NCI-H1436 treated with DMSO at 0.1 percent for 48 hours (cell line): ENCODE measurements at regions not wholly inside any gene's neighbourhood (a gene's known extent, or its start where the extent isn't known, plus 50 kb on each side); places are given as distances from the start of the nearest gene placed in this dataset.

Experiments
- DNase-seq: peaks from one replicate; lab custom pipeline; 2025; lab: John Stamatoyannopoulos, UW

- no peak for DNase-seq
Observed at GRCh38 chr15:61479613-61480012, 250.5 kb upstream of the RORA start.

- no peak for DNase-seq
Observed at GRCh38 chr15:61476741-61477140, 247.6 kb upstream of the RORA start.

- no peak for DNase-seq
Observed at GRCh38 chr15:61474796-61475195, 245.7 kb upstream of the RORA start.

GRCh38 chr15:61467823-61468222 is 238.7 kb upstream of the RORA start:
- DNase-seq = no peak

- DNase-seq = no peak
Observed at GRCh38 chr15:61459785-61460707, 230.9 kb upstream of the RORA start.

- no peak for DNase-seq
Observed at GRCh38 chr15:61457050-61457733, 228.1 kb upstream of the RORA start.

GRCh38 chr15:61449186-61449702 is 220.1 kb upstream of the RORA start:
- DNase-seq = no peak

GRCh38 chr15:61447981-61448380 is 218.9 kb upstream of the RORA start:
- DNase-seq = no peak

- DNase-seq = no peak
Observed at GRCh38 chr15:61444585-61444984, 215.5 kb upstream of the RORA start.

- DNase-seq = no peak
Observed at GRCh38 chr15:61442821-61443220, 213.7 kb upstream of the RORA start.

GRCh38 chr15:61441891-61442290 is 212.8 kb upstream of the RORA start:
- no peak for DNase-seq

GRCh38 chr15:61426466-61426865 is 197.4 kb upstream of the RORA start:
- DNase-seq = no peak

- DNase-seq = no peak
Observed at GRCh38 chr15:61425934-61426333, 196.8 kb upstream of the RORA start.

GRCh38 chr15:61422773-61423172 is 193.7 kb upstream of the RORA start:
- DNase-seq = no peak

- DNase-seq = no peak
Observed at GRCh38 chr15:61421938-61422337, 192.8 kb upstream of the RORA start.

- DNase-seq = no peak
Observed at GRCh38 chr15:61421470-61421869, 192.4 kb upstream of the RORA start.

GRCh38 chr15:61420546-61420945 is 191.4 kb upstream of the RORA start:
- DNase-seq = no peak

- no peak for DNase-seq
Observed at GRCh38 chr15:61415617-61416120, 186.6 kb upstream of the RORA start.

GRCh38 chr15:61411902-61412510 is 182.9 kb upstream of the RORA start:
- DNase-seq = no peak

- DNase-seq = no peak
Observed at GRCh38 chr15:61410662-61411061, 181.6 kb upstream of the RORA start.

GRCh38 chr15:61404567-61404966 is 175.5 kb upstream of the RORA start:
- DNase-seq = no peak

GRCh38 chr15:61403884-61404283 is 174.8 kb upstream of the RORA start:
- no peak for DNase-seq
